Hepatocyte (in vitro differentiated cells): ENCODE measurements at regions not wholly inside any gene's neighbourhood (a gene's known extent, or its start where the extent isn't known, plus 50 kb on each side); places are given as distances from the start of the nearest gene placed in this dataset.

Source experiments
- EZH2 ChIP-seq: fragments of 200-600 bp; sonication (generic); IDR thresholded peaks from 2 replicates; pipeline ENCODE4 v1.6.1; 2016; ENCODE audit warnings: antibody characterized with exemption, mild to moderate bottlenecking, borderline replicate concordance
- EZH2phosphoT487 ChIP-seq: fragments of 200-600 bp; sonication (generic); IDR thresholded peaks from one replicate; pipeline ENCODE4 v1.6.1; 2018; ENCODE audit warnings: antibody characterized with exemption, mild to moderate bottlenecking, low read depth, moderate library complexity; ENCODE audit not compliant: unreplicated experiment, severe bottlenecking
- TF ChIP-seq, protein P1 (sequence below): fragments of 200-600 bp; sonication (generic); IDR thresholded peaks from 2 replicates; pipeline ENCODE4 v1.5.1; 2016; ENCODE audit warnings: antibody characterized with exemption, mild to moderate bottlenecking; ENCODE audit not compliant: poor library complexity

DNA sequence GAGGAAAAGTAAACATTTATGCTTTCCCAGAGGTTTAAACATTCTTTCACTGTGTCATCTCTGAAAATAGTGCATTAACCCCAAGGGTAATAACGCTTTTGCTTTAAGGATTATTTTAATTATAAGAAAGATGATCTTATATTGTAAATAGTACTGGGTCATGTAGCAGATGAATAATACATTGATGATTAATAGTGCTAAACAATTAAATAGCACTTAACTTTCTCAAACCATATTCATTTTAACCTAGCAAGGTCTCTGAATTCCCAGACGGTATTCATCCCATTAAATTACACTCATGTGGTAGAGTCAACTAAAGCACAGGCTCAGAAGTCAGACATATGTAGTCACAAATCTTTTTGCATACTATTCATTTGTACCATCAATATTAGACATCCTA is 115.6 kb upstream of the FAR2 start:
- TF ChIP-seq, protein P1, sequence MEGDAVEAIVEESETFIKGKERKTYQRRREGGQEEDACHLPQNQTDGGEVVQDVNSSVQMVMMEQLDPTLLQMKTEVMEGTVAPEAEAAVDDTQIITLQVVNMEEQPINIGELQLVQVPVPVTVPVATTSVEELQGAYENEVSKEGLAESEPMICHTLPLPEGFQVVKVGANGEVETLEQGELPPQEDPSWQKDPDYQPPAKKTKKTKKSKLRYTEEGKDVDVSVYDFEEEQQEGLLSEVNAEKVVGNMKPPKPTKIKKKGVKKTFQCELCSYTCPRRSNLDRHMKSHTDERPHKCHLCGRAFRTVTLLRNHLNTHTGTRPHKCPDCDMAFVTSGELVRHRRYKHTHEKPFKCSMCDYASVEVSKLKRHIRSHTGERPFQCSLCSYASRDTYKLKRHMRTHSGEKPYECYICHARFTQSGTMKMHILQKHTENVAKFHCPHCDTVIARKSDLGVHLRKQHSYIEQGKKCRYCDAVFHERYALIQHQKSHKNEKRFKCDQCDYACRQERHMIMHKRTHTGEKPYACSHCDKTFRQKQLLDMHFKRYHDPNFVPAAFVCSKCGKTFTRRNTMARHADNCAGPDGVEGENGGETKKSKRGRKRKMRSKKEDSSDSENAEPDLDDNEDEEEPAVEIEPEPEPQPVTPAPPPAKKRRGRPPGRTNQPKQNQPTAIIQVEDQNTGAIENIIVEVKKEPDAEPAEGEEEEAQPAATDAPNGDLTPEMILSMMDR = no peak
- TF ChIP-seq EZH2phosphoT487 (no peak), EZH2 (no peak)
